ENCODE measurements at regions not wholly inside any gene's neighbourhood (a gene's known extent, or its start where the extent isn't known, plus 50 kb on each side); places are given as distances from the start of the nearest gene placed in this dataset.

- TF ChIP-seq POLR2A (IDR thresholded peaks at IDR 0.05; ENCODE audit: low read depth, low read length) (no peak), CTCF (conservative IDR thresholded peaks at IDR 0.05; ENCODE audit: low read depth, low read length) (no peak), FOS (IDR thresholded peaks at IDR 0.05; ENCODE audit: low read depth, low read length) (no peak), USF2 (IDR thresholded peaks at IDR 0.05; ENCODE audit: low read depth, low read length) (no peak), SMC3 (IDR thresholded peaks at IDR 0.05; ENCODE audit: low read depth, low read length) (no peak), MXI1 (IDR thresholded peaks at IDR 0.05; ENCODE audit: borderline replicate concordance, low read depth, low read length) (no peak), CHD1 (IDR thresholded peaks at IDR 0.05; ENCODE audit: low read depth, low read length) (no peak), MAZ (IDR thresholded peaks at IDR 0.05; ENCODE audit: borderline replicate concordance, low read depth, low read length) (no peak), CEBPB (IDR thresholded peaks at IDR 0.05; ENCODE audit: low read depth, low read length) (no peak), RCOR1 (IDR thresholded peaks at IDR 0.05; ENCODE audit: insufficient replicate concordance, low read length) (no peak), RAD21 (IDR thresholded peaks at IDR 0.05; ENCODE audit: low read length) (no peak), BHLHE40 (IDR thresholded peaks at IDR 0.05; ENCODE audit: low read depth, low read length) (no peak)
Measured at GRCh38 chr22:47327241-47327640, 564.8 kb downstream of the TBC1D22A start.

Measured in IMR-90 (cell line).